HepG2 (cell line): ENCODE measurements at regions not wholly inside any gene's neighbourhood (a gene's known extent, or its start where the extent isn't known, plus 50 kb on each side); places are given as distances from the start of the nearest gene placed in this dataset.

Source experiments
- ATAC-seq: fragments of 200-7000 bp; cut with Tn5 transposase; 3 replicates; pipeline ENCODE4 v1.9.1; 2020; ENCODE audit warnings: mild to moderate bottlenecking, moderate library complexity
- BruUV-seq: library from RNA; stranded (reverse); fragments of 400-500 nt; replicated peaks from 2 replicates; lab custom pipeline; 2021; lab: Mats Ljungman, UMichigan
- CTCF ChIA-PET: fragments of 300-600 bp; formaldehyde crosslinking; extraction: SDS; loops from one replicate; lab custom pipeline; 2021; ENCODE audit warnings: low total read pairs, inconsistent platforms, low intra/inter-chr PET ratio; lab: Yijun Ruan, JAX
- POLR2A ChIA-PET: fragments of 350-600 bp; sonication (Branson Sonifier 250); formaldehyde crosslinking; loops from one replicate; lab custom pipeline; 2020; ENCODE audit warnings: antibody characterized with exemption, inconsistent platforms; lab: Yijun Ruan, JAX
- DNase-seq: peaks from one replicate; pipeline ENCODE4 v3.0.0-alpha.2; 2015; ENCODE audit warnings: low spot score
- FAIRE-seq: peaks from 3 replicates; lab custom pipeline; 2011; peaks lifted over from hg19 to GRCh38; lab: Jason Lieb, UNC
- H2AFZ ChIP-seq: one replicate; pipeline ENCODE4 v1.6.1; 2011; ENCODE audit warnings: low read length, inconsistent platforms
- H3K27ac ChIP-seq: fragments of 300-600 bp; 3 replicates; pipeline ENCODE4 v1.8.0; 2011; ENCODE audit warnings: mixed run types, mild to moderate bottlenecking, mixed read lengths, low read length, inconsistent platforms; ENCODE audit not compliant: insufficient read depth; ENCODE audit errors: extremely low read length
- H3K27me3 ChIP-seq, 2 experiments: fragments of 200-600 bp in 1 of 2; 2 replicates in 1 of 2; 3 replicates in 1 of 2; pipeline versions ENCODE4 v1.6.0 to v1.8.0; 2011; ENCODE audit warnings: low read length in 2 of 2, mild to moderate bottlenecking in 2 of 2, moderate library complexity in 2 of 2, inconsistent platforms in 1 of 2; ENCODE audit not compliant: insufficient read depth in 2 of 2, control insufficient read depth in 1 of 2
- H3K36me3 ChIP-seq, 2 experiments: fragments of 200-600 bp in 1 of 2; replicated peaks in 1 of 2; 2 replicates in 1 of 2; 3 replicates in 1 of 2; pipeline versions ENCODE4 v1.5.1 to v1.8.0; 2011; ENCODE audit warnings: low read length in 2 of 2, inconsistent platforms in 1 of 2; ENCODE audit not compliant: insufficient read depth in 2 of 2, control insufficient read depth in 1 of 2
- H3K4me1 ChIP-seq: 2 replicates; pipeline ENCODE4 v1.5.1; 2012; ENCODE audit warnings: low read length, inconsistent platforms; ENCODE audit not compliant: insufficient read depth
- H3K4me2 ChIP-seq: 2 replicates; pipeline ENCODE4 v1.6.0; 2011; ENCODE audit warnings: low read depth, low read length, inconsistent platforms
- H3K4me3 ChIP-seq, 3 experiments: fragments of 200-600 bp in 1 of 3; sonication (generic), shearing (Covaris generic) in 1 of 3; replicated peaks in 1 of 3; 2 replicates each; pipeline ENCODE4 v1.5.1; 2011 to 2016; ENCODE audit warnings: low read length in 3 of 3, inconsistent platforms in 2 of 3, low read depth in 2 of 3, mild to moderate bottlenecking in 2 of 3, control low read depth in 1 of 3, mixed read lengths in 1 of 3; ENCODE audit not compliant: insufficient read depth in 1 of 3
- H3K79me2 ChIP-seq: one replicate; pipeline ENCODE4 v1.6.1; 2011; ENCODE audit warnings: low read length, inconsistent platforms; ENCODE audit not compliant: insufficient read depth
- H3K9ac ChIP-seq: 2 replicates; pipeline ENCODE4 v1.6.0; 2011; ENCODE audit warnings: mild to moderate bottlenecking, low read depth, low read length, inconsistent platforms; ENCODE audit not compliant: insufficient read depth
- H3K9me3 ChIP-seq: 2 replicates; pipeline ENCODE4 v1.5.1; 2012; ENCODE audit warnings: mild to moderate bottlenecking, low read length
- H4K20me1 ChIP-seq: 2 replicates; pipeline ENCODE4 v1.6.0; 2011; ENCODE audit warnings: inconsistent platforms, mild to moderate bottlenecking, low read length, moderate library complexity; ENCODE audit not compliant: insufficient read depth
- ATF6 ChIP-seq: sonication (generic); formaldehyde crosslinking; conservative IDR thresholded peaks from 2 replicates; pipeline ENCODE4 v1.4.0; 2020; ENCODE audit warnings: missing genetic modification reagents
- CEBPB ChIP-seq: IDR thresholded peaks from 2 replicates; pipeline ENCODE4 v1.6.1; 2011; ENCODE audit warnings: low read depth, low read length, improper control_type of control experiment, borderline replicate concordance
- DBP ChIP-seq: sonication (generic); formaldehyde crosslinking; IDR thresholded peaks from 2 replicates; pipeline ENCODE4 v1.4.0; 2020; ENCODE audit warnings: missing genetic modification reagents; ENCODE audit errors: not compliant biosample characterization
- HOXA7 ChIP-seq: sonication (generic); formaldehyde crosslinking; IDR thresholded peaks from 2 replicates; pipeline ENCODE4 v1.8.1; 2022; ENCODE audit warnings: mild to moderate bottlenecking, missing genetic modification reagents, moderate library complexity
- NCOA2 ChIP-seq: sonication (generic); formaldehyde crosslinking; IDR thresholded peaks from 2 replicates; pipeline ENCODE4 v1.8.0; 2022; ENCODE audit warnings: inconsistent platforms
- NR2F2 ChIP-seq: IDR thresholded peaks from 2 replicates; pipeline ENCODE4 v1.6.1; 2012; ENCODE audit warnings: low read depth, inconsistent platforms, borderline replicate concordance
- PAWR ChIP-seq: sonication (generic); formaldehyde crosslinking; IDR thresholded peaks from 2 replicates; pipeline ENCODE4 v1.4.0; 2020; ENCODE audit warnings: missing genetic modification reagents, mild to moderate bottlenecking, borderline replicate concordance
- ZNF30 ChIP-seq: sonication (generic); formaldehyde crosslinking; IDR thresholded peaks from 2 replicates; pipeline ENCODE4 v1.5.0; 2020; ENCODE audit warnings: mild to moderate bottlenecking, missing genetic modification reagents
- ZNF337 ChIP-seq: sonication (generic); formaldehyde crosslinking; IDR thresholded peaks from 2 replicates; pipeline ENCODE4 v1.5.1; 2020; ENCODE audit warnings: missing genetic modification reagents, low read depth, mild to moderate bottlenecking, borderline replicate concordance
- ZNF44 ChIP-seq: sonication (generic); formaldehyde crosslinking; IDR thresholded peaks from 2 replicates; pipeline ENCODE4 v1.5.1; 2020; ENCODE audit warnings: mild to moderate bottlenecking, missing genetic modification reagents
- ZNF629 ChIP-seq: sonication (generic); formaldehyde crosslinking; conservative IDR thresholded peaks from 2 replicates; pipeline ENCODE4 v1.5.0; 2020; ENCODE audit warnings: missing genetic modification reagents
- WGBS: methylation state at CpG from one replicate; pipeline ENCODE4 v1.1.6; 2017; ENCODE audit warnings: low lambda C conversion rate; 5-methylcytosine and 5-hydroxymethylcytosine counted together
- in situ Hi-C: cut with HindIII; loops from 2 replicates; pipeline ENCODE4 v1.10.0; 2017; ENCODE audit warnings: low pct_unique_long_range_greater_than_20kb; ENCODE audit not compliant: extremely low pct_ligation_motif_present
- intact Hi-C: fragments of 100-400 bp; cut with micrococcal nuclease; formaldehyde crosslinking; loops from one replicate; pipeline ENCODE4 v1.10.0; 2022; ENCODE audit not compliant: unreplicated experiment

GRCh38 chr18:10184776-10185175 is 269.7 kb upstream of the APCDD1 start (continued):
- TF ChIP-seq PAWR (CRISPR knock-in tag): no peak
- TF ChIP-seq DBP (CRISPR knock-in tag): no peak

GRCh38 chr18:10188971-10189810 is 265.2 kb upstream of the APCDD1 start:
- DNase-seq (no peak), ATAC-seq (no peak), FAIRE-seq (no peak)
- H3K4me1 ChIP-seq: no peaks in the 10 kb centered on the region
- H3K9me3 ChIP-seq: no peaks in the 10 kb centered on the region
- H2AFZ ChIP-seq: no peak overlapping the region
- no TSS peak for BruUV-seq
- intact Hi-C loops: no loop called here
- peaks cover 0 to 3% of the 10 kb centered on the region in 2 experiments; a peak in 1 of 5 replicates for H3K27me3 ChIP-seq
- ChIA-PET CTCF (no interaction called here), POLR2A (no interaction called here)
- H3K4me2 ChIP-seq: no peak overlapping the region
- H4K20me1 ChIP-seq: no peaks in the 10 kb centered on the region
- H3K79me2 ChIP-seq: no peaks in the 10 kb centered on the region
- in situ Hi-C loops: no loop called here
- H3K9ac ChIP-seq: no peak overlapping the region
- no peak overlapping the region for H3K27ac ChIP-seq
- no peaks in the 10 kb centered on the region for H3K36me3 ChIP-seq
- TF ChIP-seq ZNF629 (CRISPR knock-in tag) (no peak), NCOA2 (CRISPR knock-in tag) (no peak), HOXA7 (CRISPR knock-in tag) (no peak), ATF6 (CRISPR knock-in tag) (no peak), CEBPB (no peak), NR2F2 (no peak), ZNF30 (CRISPR knock-in tag) (no peak), ZNF44 (CRISPR knock-in tag) (no peak), ZNF337 (CRISPR knock-in tag) (no peak)
- no peak overlapping the region for H3K4me3 ChIP-seq
- 30% methylated on average over 10 of the region's 10 CpGs for WGBS
